ENCODE measurements at regions not wholly inside any gene's neighbourhood (a gene's known extent, or its start where the extent isn't known, plus 50 kb on each side); places are given as distances from the start of the nearest gene placed in this dataset.
A peak's percentile ranks its signal among the peaks of the same experiment; 100 is the strongest.

GRCh38 chr7:114860206-114860605 is 61.7 kb upstream of the MDFIC start:
- no peak for TF ChIP-seq CTCF (conservative IDR thresholded peaks at IDR 0.05; ENCODE audit: low read depth, low read length)
- DNase-seq (ENCODE audit: low read depth): no peak
- H3K4me3 ChIP-seq (ENCODE audit: low read depth, low read length): no peak overlapping the region

GRCh38 chr7:114862406-114862805 is 59.5 kb upstream of the MDFIC start:
- DNase-seq (ENCODE audit: low read depth): no peak

GRCh38 chr7:114864278-114864677 is 57.6 kb upstream of the MDFIC start:
- TF ChIP-seq CTCF (conservative IDR thresholded peaks at IDR 0.05; ENCODE audit: low read depth, low read length): no peak
- DNase-seq (ENCODE audit: low read depth): no peak
- H3K4me3 ChIP-seq (ENCODE audit: low read depth, low read length): no peak overlapping the region

More at GRCh38 chr7:114862406-114862805, 59.5 kb upstream of the MDFIC start:
- no peak overlapping the region for H3K4me3 ChIP-seq (ENCODE audit: low read depth, low read length)
- no peak for TF ChIP-seq CTCF (conservative IDR thresholded peaks at IDR 0.05; ENCODE audit: low read depth, low read length)

- no peak for DNase-seq (ENCODE audit: low read depth)
- TF ChIP-seq CTCF (conservative IDR thresholded peaks at IDR 0.05; ENCODE audit: low read depth, low read length): peak; percentile 98
- H3K4me3 ChIP-seq (ENCODE audit: low read depth, low read length): no peak overlapping the region
Measured at GRCh38 chr7:114865564-114865963, 56.3 kb upstream of the MDFIC start.

All from epithelial cell of proximal tubule (primary cell).